PC-9 (cell line): ENCODE measurements at regions not wholly inside any gene's neighbourhood (a gene's known extent, or its start where the extent isn't known, plus 50 kb on each side); places are given as distances from the start of the nearest gene placed in this dataset.

Source experiments
- BruUV-seq: library from RNA; stranded (reverse); fragments of 400-500 nt; replicated peaks from 2 replicates; lab custom pipeline; 2021; lab: Mats Ljungman, UMichigan
- CTCF ChIA-PET: fragments of 300-600 bp; sonication (Branson Sonifier 250); formaldehyde crosslinking; loops from one replicate; lab custom pipeline; 2022; ENCODE audit warnings: antibody characterized with exemption; lab: Charles Lee
- POLR2A ChIA-PET: fragments of 300-600 bp; sonication (Branson Sonifier 250); formaldehyde crosslinking; loops from one replicate; lab custom pipeline; 2022; ENCODE audit warnings: antibody characterized with exemption; ENCODE audit not compliant: unreplicated experiment; lab: Charles Lee
- DNase-seq, 2 experiments: peaks; one replicate each; pipeline versions ENCODE4 v3.0.0 to v3.0.0-alpha.2; 2015 to 2022; ENCODE audit warnings: mixed read lengths in 1 of 2
- H2AFZ ChIP-seq: fragments of 200-600 bp; sonication (generic); 2 replicates; pipeline ENCODE4 v1.8.1; 2017; ENCODE audit warnings: antibody characterized with exemption
- H3F3A ChIP-seq: fragments of 200-600 bp; sonication (generic); 2 replicates; pipeline ENCODE4 v1.8.1; 2017; ENCODE audit warnings: antibody characterized with exemption, mild to moderate bottlenecking, low read depth; ENCODE audit not compliant: insufficient read depth
- H3K27ac ChIP-seq: fragments of 200-600 bp; sonication (generic); 2 replicates; pipeline ENCODE4 v1.6.1; 2016; ENCODE audit warnings: mixed run types
- H3K27me3 ChIP-seq: fragments of 200-600 bp; sonication (generic); 2 replicates; pipeline ENCODE4 v1.6.1; 2016; ENCODE audit warnings: low read depth, mixed run types; ENCODE audit not compliant: insufficient read depth
- H3K36me3 ChIP-seq: fragments of 200-600 bp; sonication (generic); 2 replicates; pipeline ENCODE4 v1.6.1; 2016; ENCODE audit warnings: low read depth, mixed run types
- H3K4me1 ChIP-seq: fragments of 200-600 bp; sonication (generic); replicated peaks from 2 replicates; pipeline ENCODE4 v1.6.1; 2016; ENCODE audit warnings: mixed run types; ENCODE audit not compliant: insufficient read depth
- H3K4me2 ChIP-seq: fragments of 200-600 bp; sonication (generic); 2 replicates; pipeline ENCODE4 v1.6.1; 2017; ENCODE audit warnings: mixed run types
- H3K4me3 ChIP-seq: fragments of 200-600 bp; sonication (generic); 2 replicates; pipeline ENCODE4 v1.6.1; 2016; ENCODE audit warnings: mixed run types
- H3K79me2 ChIP-seq: fragments of 200-600 bp; sonication (generic); 2 replicates; pipeline ENCODE4 v1.6.1; 2017; ENCODE audit warnings: low read depth, mixed run types
- H3K9me2 ChIP-seq: fragments of 200-600 bp; sonication (generic); 2 replicates; pipeline ENCODE4 v1.8.1; 2017; ENCODE audit warnings: mild to moderate bottlenecking; ENCODE audit not compliant: insufficient read depth
- H3K9me3 ChIP-seq: fragments of 200-600 bp; sonication (generic); 2 replicates; pipeline ENCODE4 v1.8.1; 2016; ENCODE audit warnings: low read depth; ENCODE audit not compliant: insufficient read depth
- H4K20me1 ChIP-seq: fragments of 200-600 bp; sonication (generic); 2 replicates; pipeline ENCODE4 v1.8.1; 2017; ENCODE audit not compliant: insufficient read depth
- CTCF ChIP-seq: fragments of 200-600 bp; sonication (generic); conservative IDR thresholded peaks from 2 replicates; pipeline ENCODE4 v1.6.1; 2017; ENCODE audit warnings: mixed run types, antibody characterized with exemption, mild to moderate bottlenecking, moderate library complexity
- EZH2 ChIP-seq: fragments of 200-600 bp; sonication (generic); IDR thresholded peaks from 2 replicates; pipeline ENCODE4 v1.8.0; 2017; ENCODE audit warnings: antibody characterized with exemption, low read depth
- intact Hi-C: fragments of 100-400 bp; cut with micrococcal nuclease; formaldehyde crosslinking; loops from one replicate; pipeline ENCODE4 v1.10.0; 2022; ENCODE audit not compliant: unreplicated experiment

GRCh38 chr15:31248263-31248662, 78.4 kb upstream of the KLF13 start:
- H3K27ac ChIP-seq: no peak overlapping the region
- no peak overlapping the region for H2AFZ ChIP-seq
- BruUV-seq: no TSS peak
- intact Hi-C loops: no loop called here
- TF ChIP-seq CTCF (no peak), EZH2 (no peak)
- DNase-seq: no peak
- H3K36me3 ChIP-seq: no peaks in the 10 kb centered on the region
- H3K4me3 ChIP-seq: no peak overlapping the region
- H3K9me3 ChIP-seq: no peaks in the 10 kb centered on the region
- no peaks in the 10 kb centered on the region for H3K79me2 ChIP-seq
- POLR2A ChIA-PET: no interaction called here
- no peaks in the 10 kb centered on the region for H3K4me1 ChIP-seq
- CTCF ChIA-PET: no interaction called here
- no peaks in the 10 kb centered on the region for H3K9me2 ChIP-seq
- no peaks in the 10 kb centered on the region for H3F3A ChIP-seq
- peaks cover 16% of the 10 kb centered on the region for H3K27me3 ChIP-seq
- no peaks in the 10 kb centered on the region for H4K20me1 ChIP-seq
- no peak overlapping the region for H3K4me2 ChIP-seq

- H3K36me3 ChIP-seq: no peaks in the 10 kb centered on the region
- H4K20me1 ChIP-seq: no peaks in the 10 kb centered on the region
- H2AFZ ChIP-seq: no peak overlapping the region
- intact Hi-C loops: no loop called here
- no peaks in the 10 kb centered on the region for H3K9me2 ChIP-seq
- no peak overlapping the region for H3K4me2 ChIP-seq
- H3K4me1 ChIP-seq: no peaks in the 10 kb centered on the region
- ChIA-PET POLR2A (no interaction called here), CTCF (no interaction called here)
- H3F3A ChIP-seq: no peaks in the 10 kb centered on the region
- no peaks in the 10 kb centered on the region for H3K79me2 ChIP-seq
- BruUV-seq: no TSS peak
- no peak overlapping the region for H3K4me3 ChIP-seq
- no peaks in the 10 kb centered on the region for H3K9me3 ChIP-seq
- H3K27ac ChIP-seq: no peak overlapping the region
- TF ChIP-seq CTCF (no peak), EZH2 (no peak)
- no peak for DNase-seq
- peaks cover 16% of the 10 kb centered on the region for H3K27me3 ChIP-seq
Observed at GRCh38 chr15:31248951-31249350, 77.7 kb upstream of the KLF13 start.

GRCh38 chr15:31250033-31250432, 76.6 kb upstream of the KLF13 start:
- Histone ChIP-seq H3K27ac (no peak overlapping the region), H3F3A (no peaks in the 10 kb centered on the region), H3K9me3 (no peaks in the 10 kb centered on the region), H2AFZ (no peak overlapping the region), H4K20me1 (no peaks in the 10 kb centered on the region), H3K9me2 (no peaks in the 10 kb centered on the region), H3K79me2 (no peaks in the 10 kb centered on the region), H3K36me3 (no peaks in the 10 kb centered on the region), H3K4me1 (no peaks in the 10 kb centered on the region), H3K27me3 (peaks cover 16% of the 10 kb centered on the region), H3K4me2 (no peak overlapping the region), H3K4me3 (no peak overlapping the region)
- CTCF ChIA-PET: no interaction called here
- POLR2A ChIA-PET: no interaction called here
- intact Hi-C loops: no loop called here
- BruUV-seq: no TSS peak
- no peak for DNase-seq
- TF ChIP-seq CTCF (no peak), EZH2 (no peak)
